Renal cortex interstitium (tissue), 11 donors: ENCODE measurements at regions not wholly inside any gene's neighbourhood (a gene's known extent, or its start where the extent isn't known, plus 50 kb on each side); places are given as distances from the start of the nearest gene placed in this dataset.

Experiments
- DNase-seq, 11 donors: peaks; one replicate each; pipeline ENCODE4 v3.0.0-alpha.2; 2013; ENCODE audit warnings: low read depth in 9 of 11, low spot score in 4 of 11; ENCODE audit errors: extremely low read depth in 1 of 11

- DNase-seq, result no peak
These were observed 296.7 kb downstream of the FBXW7 start for GRCh38 chr4:152239216-152239615.

- DNase-seq, result no peak
These were observed 299.3 kb downstream of the FBXW7 start for GRCh38 chr4:152236519-152237056.

- DNase-seq, result no peak
These were observed 300.2 kb downstream of the FBXW7 start for GRCh38 chr4:152235718-152236117.

GRCh38 chr4:152234571-152234970 lies 301.3 kb downstream of the FBXW7 start:
- DNase-seq, result no peak

- no peak for DNase-seq
These were observed 303.6 kb downstream of the FBXW7 start for GRCh38 chr4:152232271-152232670.

- DNase-seq, result no peak
These were observed 306.1 kb downstream of the FBXW7 start for GRCh38 chr4:152229782-152230289.

- no peak for DNase-seq
These were observed 310.2 kb downstream of the FBXW7 start for GRCh38 chr4:152225680-152226079.

GRCh38 chr4:152224721-152225420 lies 311.0 kb downstream of the FBXW7 start:
- DNase-seq, result no peak

- DNase-seq, result no peak
These were observed 311.7 kb downstream of the FBXW7 start for GRCh38 chr4:152224223-152224622.

- no peak for DNase-seq
These were observed 312.3 kb downstream of the FBXW7 start for GRCh38 chr4:152223600-152223999.

- no peak for DNase-seq
These were observed 313.9 kb downstream of the FBXW7 start for GRCh38 chr4:152221816-152222516.

- no peak for DNase-seq
These were observed 315.7 kb downstream of the FBXW7 start for GRCh38 chr4:152220201-152220666.

- no peak for DNase-seq
These were observed 317.3 kb downstream of the FBXW7 start for GRCh38 chr4:152218576-152218975.

GRCh38 chr4:152217896-152218295 lies 318.0 kb downstream of the FBXW7 start:
- DNase-seq, result no peak

GRCh38 chr4:152211936-152212653 lies 323.8 kb downstream of the FBXW7 start:
- no peak for DNase-seq

- DNase-seq, result no peak
These were observed 326.0 kb downstream of the FBXW7 start for GRCh38 chr4:152209772-152210493.

- DNase-seq, result no peak
These were observed 328.5 kb downstream of the FBXW7 start for GRCh38 chr4:152207378-152207720.

- DNase-seq, result no peak
These were observed 329.1 kb downstream of the FBXW7 start for GRCh38 chr4:152206646-152207377.
